GM21423 (cell line): ENCODE measurements at regions not wholly inside any gene's neighbourhood (a gene's known extent, or its start where the extent isn't known, plus 50 kb on each side); places are given as distances from the start of the nearest gene placed in this dataset.
"Not testable (repeated sequence)": the region's sequence is repeated elsewhere in the genome, so short reads cannot be mapped to it uniquely, and the experiment has no call there.

Experiments used
- ATAC-seq: cut with Tn5 transposase; IDR thresholded peaks from one replicate; pipeline ENCODE4 v1.9.1; 2021; ENCODE audit warnings: mild to moderate bottlenecking, moderate library complexity; ENCODE audit not compliant: unreplicated experiment

- no peak for ATAC-seq
Measured at GRCh38 chr3:82521657-82522056, 760.2 kb upstream of the GBE1 start.

GRCh38 chr3:82520846-82521245 is 759.4 kb upstream of the GBE1 start:
- ATAC-seq, result no peak

- ATAC-seq, result no peak
Measured at GRCh38 chr3:82509951-82510603, 748.6 kb upstream of the GBE1 start.

- no peak for ATAC-seq
Measured at GRCh38 chr3:82509106-82509842, 747.8 kb upstream of the GBE1 start.

DNA sequence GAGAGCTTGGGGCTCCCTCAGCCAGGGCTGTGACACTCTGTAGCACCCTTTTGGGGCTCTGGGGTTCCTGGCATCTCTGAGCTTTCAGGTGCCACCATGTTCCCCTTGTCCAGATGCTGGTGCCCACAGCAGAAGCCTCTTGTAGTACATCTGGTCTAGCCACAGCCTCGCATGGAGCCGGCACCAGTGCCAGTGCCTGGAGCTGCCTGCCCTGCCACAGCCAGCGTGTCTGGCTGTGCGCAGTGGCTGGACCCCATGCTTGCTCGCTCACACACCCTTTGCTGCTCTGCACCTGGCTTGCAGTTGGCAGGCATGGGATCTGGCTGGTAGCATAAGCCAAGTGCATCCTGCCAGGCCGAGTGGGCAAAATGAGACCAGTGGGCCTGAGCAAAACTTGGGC is 744.8 kb upstream of the GBE1 start:
- no peak for ATAC-seq

GRCh38 chr3:82505079-82505756 is 743.8 kb upstream of the GBE1 start:
- no peak for ATAC-seq

DNA sequence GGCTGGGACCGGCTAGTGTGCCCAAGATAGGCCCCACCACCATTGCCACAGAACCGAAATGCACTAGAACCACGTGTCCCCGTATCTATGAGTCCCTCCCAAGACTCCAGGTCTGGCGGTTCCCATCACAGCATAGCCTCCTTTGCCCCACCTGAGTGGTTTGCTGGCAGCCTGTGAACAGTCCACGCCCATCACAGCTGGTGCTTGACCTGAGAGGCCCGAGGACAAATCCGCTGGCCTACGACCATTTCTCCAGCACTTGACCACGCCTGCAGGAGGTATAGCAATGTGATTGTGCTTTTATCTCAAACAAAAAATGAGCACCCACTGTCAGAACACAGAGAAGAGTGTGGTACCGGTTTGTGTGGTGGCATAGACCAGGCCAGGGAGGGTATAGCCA is 736.7 kb upstream of the GBE1 start:
- ATAC-seq, result no peak

- no peak for ATAC-seq
Measured at GRCh38 chr3:82496890-82497560, 735.6 kb upstream of the GBE1 start.

DNA sequence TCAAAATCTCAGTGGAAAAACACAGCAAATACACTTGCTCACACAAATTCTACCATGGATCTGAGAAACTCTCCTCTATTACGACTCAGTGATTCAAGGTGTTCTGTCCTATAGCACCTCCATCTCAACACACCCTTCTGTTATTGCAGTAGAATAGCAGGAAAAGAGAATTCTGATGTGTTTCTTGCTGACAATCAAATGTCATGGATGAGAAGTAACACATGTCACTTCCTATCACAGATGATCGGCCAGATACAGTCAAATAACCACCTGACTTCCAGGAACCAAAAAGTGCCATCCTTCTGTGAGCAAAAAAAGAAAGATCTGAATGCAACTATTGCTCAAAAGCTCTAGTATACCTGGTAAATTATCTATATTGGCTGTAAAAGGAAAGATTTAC is 734.2 kb upstream of the GBE1 start:
- ATAC-seq, result no peak

DNA sequence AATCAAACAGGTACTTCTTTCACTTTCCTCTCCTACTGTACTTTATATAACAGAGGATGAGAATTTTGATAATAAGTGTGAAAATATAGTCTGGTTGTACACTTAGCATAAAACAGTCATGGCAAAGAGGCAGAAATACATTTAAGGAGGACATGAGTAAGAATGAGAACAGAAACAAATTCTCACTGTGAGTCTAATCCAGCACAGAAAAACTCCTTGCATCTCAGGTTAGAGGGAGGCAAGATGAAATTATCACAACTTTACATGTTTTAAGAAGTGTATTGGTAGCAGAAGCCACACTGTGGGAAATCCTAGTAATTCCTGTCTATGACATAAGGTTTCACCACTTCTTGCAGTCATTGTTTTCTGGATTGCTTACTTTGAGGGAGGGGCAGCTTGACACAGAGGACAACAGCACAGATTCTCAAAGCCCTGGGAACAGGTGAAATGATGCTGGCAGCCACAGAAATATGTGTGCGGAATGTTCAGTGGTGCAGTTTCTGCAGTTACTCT is 733.6 kb upstream of the GBE1 start:
- no peak for ATAC-seq

DNA sequence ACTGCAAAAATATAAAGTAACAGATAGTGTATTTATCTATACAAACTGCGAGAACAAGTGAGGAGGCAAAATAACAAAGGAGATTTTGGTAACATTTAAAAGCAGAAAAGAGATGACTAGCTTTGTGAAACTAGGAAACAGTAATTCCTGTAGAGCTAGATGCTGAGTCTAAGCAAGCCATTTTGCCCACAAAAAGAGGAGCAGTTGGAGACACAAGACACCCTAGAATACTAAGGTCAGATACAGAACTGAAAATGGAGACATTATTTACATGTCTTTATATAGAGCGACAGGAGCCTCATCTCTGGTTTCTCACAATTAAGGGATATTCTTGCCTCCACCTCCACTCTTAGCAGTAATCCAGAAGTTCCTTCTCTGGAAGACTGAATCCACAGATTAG is 732.4 kb upstream of the GBE1 start:
- ATAC-seq, result no peak

- ATAC-seq, result no peak
Measured at GRCh38 chr3:82475306-82475705, 713.9 kb upstream of the GBE1 start.

DNA sequence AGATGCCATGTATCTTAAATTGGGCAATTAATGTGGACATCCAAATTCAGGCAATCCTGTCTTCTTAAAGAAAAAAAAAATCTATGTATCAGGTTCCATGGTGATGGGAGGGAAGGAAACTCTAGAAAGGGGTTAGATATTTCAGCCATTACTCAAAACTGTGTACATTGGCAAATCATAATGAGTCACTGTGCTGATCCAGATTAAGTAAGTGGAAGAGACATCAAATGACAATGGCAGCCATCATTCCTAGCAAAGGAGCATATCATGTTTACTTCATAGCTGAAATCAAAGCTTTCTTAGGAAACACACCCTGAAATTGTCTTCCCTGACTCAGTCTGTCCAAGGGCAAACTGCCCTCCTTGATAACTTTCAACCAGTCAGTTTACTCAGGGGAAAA is 713.3 kb upstream of the GBE1 start:
- no peak for ATAC-seq

GRCh38 chr3:82473864-82474541 is 712.6 kb upstream of the GBE1 start:
- ATAC-seq, result no peak

GRCh38 chr3:82467051-82467450 is 705.6 kb upstream of the GBE1 start:
- no peak for ATAC-seq

DNA sequence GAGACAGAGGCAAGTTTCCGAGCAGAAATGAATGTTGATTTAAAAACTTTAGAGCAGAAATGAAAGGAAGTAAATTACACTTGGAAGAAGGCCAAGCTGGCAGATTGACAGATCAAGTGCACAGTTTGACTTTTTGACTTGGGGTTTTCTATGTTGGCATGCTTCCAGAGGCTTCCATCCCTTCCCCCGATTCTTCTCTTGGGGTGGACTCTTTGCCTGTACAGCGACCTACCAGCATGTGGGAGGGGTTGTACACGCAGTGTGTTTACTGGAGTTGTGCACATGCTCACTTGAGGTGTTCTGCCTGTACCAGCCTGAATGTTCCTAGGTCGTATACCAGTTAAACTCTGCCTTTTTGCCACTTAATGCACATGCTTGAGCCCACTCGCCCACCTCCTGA is 701.5 kb upstream of the GBE1 start:
- no peak for ATAC-seq

GRCh38 chr3:82461049-82461889 is 699.8 kb upstream of the GBE1 start:
- no peak for ATAC-seq

DNA sequence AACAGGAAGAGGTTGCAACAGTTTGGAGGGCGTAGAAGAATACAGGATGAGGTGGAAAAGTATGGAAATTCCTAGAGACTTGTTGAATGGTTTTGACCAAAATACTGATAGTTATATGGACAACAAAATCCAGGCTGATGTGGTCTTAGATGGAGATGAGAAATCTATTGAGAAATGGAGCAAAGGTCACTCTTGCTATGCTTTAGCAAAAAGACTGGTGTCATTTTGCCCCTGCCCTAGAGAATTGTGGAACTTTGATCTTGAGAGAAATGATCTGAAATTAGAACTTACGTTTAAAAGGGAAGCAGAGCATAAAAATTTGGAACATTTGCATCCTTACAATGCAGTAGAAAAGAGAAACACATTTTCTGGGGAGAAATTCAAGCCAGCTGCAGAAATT is 686.9 kb upstream of the GBE1 start:
- no peak for ATAC-seq

DNA sequence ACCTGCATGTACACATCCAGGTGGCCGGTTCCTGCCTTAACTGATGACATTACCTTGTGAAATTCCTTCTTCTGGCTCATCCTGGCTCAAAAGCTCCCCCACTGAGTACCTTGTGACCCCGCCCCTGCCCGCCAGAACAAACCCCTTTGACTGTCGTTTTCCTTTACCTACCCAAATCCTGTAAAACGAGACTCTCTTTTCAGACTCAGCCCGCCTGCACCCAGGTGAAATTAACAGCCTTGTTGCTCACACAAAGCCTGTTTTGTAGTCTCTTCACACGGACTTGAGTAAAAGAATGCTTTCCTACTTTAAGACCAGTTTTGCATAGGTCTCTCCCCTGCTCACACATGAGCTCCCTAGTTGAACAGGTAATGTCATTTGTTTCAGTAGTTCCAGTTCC is 667.4 kb upstream of the GBE1 start:
- not testable (repeated sequence) for ATAC-seq

DNA sequence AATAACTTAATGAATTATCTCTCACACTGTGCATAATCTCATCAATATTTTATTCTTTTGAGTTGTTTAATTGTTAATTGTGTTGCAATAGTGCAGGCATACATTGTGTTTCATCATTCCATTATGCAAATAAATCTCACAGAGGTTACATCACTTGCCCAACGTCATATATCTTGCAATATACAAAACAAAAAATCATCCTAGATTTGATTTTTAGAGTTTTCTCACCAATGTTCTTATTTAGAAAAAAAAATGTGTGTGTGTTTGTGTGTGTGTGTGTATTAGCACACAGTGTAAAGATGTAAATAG is 662.5 kb upstream of the GBE1 start:
- no peak for ATAC-seq
